D721Med (cell line): ENCODE measurements at regions not wholly inside any gene's neighbourhood (a gene's known extent, or its start where the extent isn't known, plus 50 kb on each side); places are given as distances from the start of the nearest gene placed in this dataset.

Experiments
- DNase-seq: peaks from one replicate; pipeline ENCODE4 v3.0.0; 2011; ENCODE audit warnings: low spot score; ENCODE audit not compliant: insufficient read length
- FAIRE-seq: peaks from 2 replicates; lab custom pipeline; 2011; peaks lifted over from hg19 to GRCh38; lab: Jason Lieb, UNC
- TF ChIP-seq, protein P1 (sequence below): IDR thresholded peaks from 2 replicates; pipeline ENCODE4 v1.5.1; 2012; ENCODE audit warnings: mild to moderate bottlenecking, control low read depth; ENCODE audit not compliant: insufficient read depth; ENCODE audit errors: missing control alignments

DNA sequence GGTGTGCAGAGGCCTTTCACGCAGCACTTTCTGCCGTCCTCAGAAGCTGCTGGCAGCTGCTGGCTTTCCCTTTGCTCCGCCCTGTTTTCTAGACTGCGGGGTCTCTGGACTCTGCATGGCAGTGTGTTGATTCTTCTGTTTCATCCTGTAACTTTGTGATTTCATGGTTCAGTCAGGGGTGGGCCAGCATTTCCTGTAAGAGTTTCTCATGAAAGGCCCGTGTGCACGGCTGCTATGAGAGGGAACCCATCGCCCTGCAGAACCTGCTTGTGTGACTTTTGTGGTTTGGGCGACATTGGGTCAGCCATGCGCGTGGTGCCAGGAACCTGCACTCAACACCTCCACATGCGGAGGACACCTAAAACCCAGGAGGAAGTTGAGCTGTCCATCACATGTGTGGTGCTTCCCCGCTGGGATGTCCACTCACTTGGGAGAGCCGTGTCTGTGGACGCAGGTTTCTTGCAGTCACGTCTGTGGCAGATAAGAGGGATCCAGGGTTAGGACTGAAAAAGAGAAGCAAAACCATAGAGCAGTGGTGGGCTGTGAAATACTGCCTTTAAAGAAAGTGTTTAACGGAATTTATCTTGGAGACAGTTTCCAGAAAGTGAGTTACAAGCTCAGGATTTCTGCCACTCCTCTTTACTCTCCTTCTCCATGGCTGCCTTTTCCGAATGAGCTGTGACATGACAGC is 167.3 kb upstream of the ALKAL2 start:
- DNase-seq: no peak
- TF ChIP-seq, protein P1, sequence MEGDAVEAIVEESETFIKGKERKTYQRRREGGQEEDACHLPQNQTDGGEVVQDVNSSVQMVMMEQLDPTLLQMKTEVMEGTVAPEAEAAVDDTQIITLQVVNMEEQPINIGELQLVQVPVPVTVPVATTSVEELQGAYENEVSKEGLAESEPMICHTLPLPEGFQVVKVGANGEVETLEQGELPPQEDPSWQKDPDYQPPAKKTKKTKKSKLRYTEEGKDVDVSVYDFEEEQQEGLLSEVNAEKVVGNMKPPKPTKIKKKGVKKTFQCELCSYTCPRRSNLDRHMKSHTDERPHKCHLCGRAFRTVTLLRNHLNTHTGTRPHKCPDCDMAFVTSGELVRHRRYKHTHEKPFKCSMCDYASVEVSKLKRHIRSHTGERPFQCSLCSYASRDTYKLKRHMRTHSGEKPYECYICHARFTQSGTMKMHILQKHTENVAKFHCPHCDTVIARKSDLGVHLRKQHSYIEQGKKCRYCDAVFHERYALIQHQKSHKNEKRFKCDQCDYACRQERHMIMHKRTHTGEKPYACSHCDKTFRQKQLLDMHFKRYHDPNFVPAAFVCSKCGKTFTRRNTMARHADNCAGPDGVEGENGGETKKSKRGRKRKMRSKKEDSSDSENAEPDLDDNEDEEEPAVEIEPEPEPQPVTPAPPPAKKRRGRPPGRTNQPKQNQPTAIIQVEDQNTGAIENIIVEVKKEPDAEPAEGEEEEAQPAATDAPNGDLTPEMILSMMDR: no peak
- FAIRE-seq: no peak

DNA sequence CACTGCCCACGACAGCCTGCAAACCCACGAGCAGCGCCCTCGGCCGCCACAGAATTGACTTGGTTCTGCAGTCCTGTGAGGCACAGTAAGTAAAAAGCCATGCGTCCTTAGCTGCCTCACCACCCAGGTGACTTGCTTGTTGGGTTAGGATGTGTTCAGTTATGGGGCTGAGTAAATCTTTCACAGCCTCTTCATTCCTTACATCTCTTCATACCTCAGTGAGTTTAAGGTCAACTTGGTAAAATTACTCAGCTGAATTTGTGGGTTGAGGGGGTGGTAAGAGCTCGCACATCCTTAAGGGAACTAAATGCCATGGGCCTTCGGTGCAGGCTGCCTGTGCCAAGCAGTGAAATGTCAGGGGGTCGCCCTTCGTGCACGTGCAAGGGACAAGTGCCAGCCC is 165.2 kb upstream of the ALKAL2 start:
- DNase-seq (no peak), FAIRE-seq (no peak)
- TF ChIP-seq, protein P1: no peak

DNA sequence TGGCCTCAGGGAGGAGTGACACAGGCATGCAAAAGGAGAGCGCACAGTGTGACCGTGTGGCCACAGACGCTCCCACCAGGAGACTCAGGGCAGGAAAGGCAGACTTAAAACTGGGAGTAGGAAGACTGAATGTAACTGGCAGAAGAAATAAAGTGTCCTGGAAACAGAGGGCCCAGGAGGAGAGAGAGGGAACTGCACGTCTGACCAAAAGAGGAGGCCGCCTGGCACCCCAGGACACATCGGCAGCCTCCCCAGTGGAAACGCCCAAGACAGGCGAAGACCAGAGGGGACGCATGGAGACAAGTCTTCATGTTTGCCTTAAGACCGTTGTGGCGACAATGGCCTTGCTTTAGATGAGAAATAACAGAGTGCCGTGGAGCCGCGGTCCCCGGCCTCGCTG is 163.6 kb upstream of the ALKAL2 start:
- TF ChIP-seq, protein P1: no peak
- DNase-seq: no peak
- FAIRE-seq: no peak

DNA sequence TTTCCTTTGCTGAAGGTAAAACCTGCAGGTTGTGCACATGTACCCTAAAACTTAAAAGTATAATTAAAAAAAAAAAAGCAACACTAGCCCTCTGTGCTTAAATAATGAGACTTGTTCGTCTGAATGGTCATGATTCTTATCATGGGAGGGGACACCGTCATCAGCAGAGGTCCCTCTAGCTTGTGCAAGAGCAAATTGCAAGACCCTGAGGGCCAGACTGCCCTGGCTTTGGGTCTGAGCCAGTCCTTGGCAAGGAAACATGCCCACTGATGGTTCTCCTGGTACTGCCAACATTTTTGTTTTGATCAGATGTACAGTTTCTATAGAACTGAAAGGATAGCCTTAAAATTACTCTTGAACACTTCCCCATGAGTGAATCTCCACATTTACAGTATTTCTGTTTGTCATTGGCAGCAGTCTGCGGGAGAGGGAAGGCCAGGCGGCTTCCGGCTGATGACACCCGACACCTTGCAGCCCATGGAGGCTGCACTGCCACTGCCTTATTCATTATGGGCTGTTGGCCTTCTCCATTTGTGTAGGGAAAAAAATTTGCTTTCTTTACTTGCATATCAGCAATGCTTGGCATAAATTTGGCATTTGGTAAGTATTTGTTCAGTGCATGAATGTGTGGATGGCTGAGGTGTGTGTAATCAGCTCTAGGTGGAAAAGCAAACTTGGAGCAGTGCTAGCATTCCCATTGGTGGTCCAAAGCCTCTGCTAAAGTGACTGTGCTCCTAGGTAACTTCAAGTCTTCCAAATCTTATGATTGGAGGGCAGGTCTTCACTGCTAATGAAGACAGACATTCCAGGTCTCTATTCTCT is 161.6 kb upstream of the ALKAL2 start:
- FAIRE-seq: no peak

DNA sequence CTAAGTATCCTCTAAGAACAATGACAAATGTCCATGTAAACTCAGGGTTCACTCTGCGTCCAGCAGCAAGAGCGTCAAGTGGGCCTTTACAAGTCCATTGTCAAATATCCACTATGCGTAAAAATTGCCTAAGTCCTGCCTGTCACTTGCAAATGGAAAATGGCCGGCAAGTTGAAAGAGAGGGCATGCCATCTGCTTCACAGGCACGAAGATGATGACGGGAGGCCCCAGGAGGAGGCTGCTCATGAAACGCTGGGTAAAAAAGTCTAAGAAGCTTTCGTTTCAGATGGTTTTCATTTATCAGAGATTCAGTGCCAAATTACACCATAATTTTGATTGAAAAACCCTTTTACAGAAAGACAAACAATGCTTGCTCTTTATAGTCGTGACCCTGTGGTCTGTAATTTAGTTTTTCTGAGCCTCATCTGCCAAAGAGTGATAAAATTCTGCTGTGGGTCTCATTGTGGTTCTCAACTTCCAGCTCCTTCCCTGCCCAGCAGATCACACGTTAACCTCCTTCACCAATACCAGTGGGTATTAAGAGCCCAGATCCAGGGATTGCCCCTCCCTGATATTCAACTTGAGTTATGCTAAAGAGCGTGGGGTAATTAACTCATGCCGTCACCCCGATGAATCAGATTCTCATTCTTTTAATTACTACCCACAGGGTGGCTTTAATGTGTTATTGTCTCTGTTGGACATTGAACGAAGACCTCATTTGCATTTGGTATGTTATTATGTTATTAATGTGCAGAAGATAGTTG is 160.2 kb upstream of the ALKAL2 start:
- TF ChIP-seq, protein P1: no peak
- FAIRE-seq (no peak), DNase-seq (no peak)

More for the DNA sequence above, 161.6 kb upstream of the ALKAL2 start:
- TF ChIP-seq, protein P1: no peak
- no peak for DNase-seq

DNA sequence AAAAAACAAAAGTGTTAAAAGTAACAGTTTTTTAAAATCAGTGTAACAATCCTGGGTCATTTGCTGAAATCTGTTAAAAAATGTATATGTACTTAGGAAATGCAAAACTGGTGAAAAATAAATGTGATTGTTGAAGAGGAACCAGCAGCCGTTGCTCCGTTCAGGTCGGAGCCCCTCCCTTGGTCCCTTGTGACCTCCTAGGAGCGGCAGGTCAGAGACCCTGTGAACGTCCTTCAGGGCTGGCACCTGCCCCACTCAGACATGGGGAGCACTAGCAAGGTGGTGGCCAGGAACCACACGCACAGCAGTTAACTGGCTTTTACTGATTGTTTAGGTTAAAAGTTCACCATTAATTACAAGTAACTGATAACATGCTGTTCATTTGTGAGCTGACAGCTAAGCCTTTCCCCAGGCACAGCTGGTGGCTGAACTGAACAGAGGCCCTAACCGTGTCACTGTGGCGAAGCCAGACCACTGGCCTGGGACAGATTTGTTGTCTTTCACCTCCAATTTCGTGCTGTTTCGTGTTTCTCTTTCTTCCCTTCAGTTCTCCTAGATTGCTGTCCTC is 159.2 kb upstream of the ALKAL2 start:
- FAIRE-seq (no peak), DNase-seq (no peak)
- TF ChIP-seq, protein P1: no peak
